Stimulated activated CD4-positive, alpha-beta T cell treated with anti-CD3 and anti-CD28 coated beads, Interleukin-1b, Interleukin-23, amount 100 ng/mL, for 1 hour (primary cell): ENCODE measurements at regions not wholly inside any gene's neighbourhood (a gene's known extent, or its start where the extent isn't known, plus 50 kb on each side); places are given as distances from the start of the nearest gene placed in this dataset.

Experiments
- DNase-seq, 2 donors: peaks; one replicate each; pipeline ENCODE4 v3.0.0-alpha.2; 2020; ENCODE audit warnings: low read depth in 2 of 2

DNA sequence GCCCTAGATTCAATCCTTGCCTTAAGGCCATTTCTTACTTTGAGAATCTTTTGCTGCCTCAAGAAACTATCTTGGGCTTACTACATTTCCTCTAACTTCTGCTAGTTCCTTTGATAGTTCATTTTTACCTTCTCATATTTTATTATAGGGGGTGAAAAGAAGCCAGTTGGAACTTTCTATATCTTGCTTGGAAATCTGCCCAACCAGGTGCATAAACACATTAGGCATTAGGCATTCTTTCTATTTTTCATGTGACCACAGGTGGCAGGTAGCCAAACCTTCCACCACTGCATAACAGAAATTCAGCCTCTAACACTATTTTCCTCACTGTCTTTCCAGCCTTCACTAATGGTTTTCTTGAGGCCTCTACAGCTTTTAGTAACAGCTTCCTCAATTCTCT is 300.0 kb upstream of the SP8 start:
- no peak for DNase-seq

DNA sequence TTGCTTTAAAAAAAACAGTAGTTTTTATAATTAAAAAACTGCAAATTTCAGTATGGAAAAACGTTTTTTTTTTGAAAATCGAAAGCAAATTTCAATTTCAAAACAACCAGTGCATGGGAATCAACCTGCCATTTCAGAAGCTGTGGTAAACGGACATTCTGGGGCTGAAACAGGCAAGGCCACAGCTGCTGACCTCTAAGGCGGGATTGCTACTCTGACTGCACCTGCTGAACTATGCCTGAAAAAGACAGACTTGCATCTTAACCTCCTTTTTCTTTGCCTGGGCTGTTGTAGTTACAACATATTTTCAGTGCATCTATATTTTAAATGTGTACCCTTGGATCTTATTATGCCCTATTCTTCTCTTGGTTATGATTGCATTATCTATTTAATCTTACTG is 303.0 kb upstream of the SP8 start:
- DNase-seq, result no peak

DNA sequence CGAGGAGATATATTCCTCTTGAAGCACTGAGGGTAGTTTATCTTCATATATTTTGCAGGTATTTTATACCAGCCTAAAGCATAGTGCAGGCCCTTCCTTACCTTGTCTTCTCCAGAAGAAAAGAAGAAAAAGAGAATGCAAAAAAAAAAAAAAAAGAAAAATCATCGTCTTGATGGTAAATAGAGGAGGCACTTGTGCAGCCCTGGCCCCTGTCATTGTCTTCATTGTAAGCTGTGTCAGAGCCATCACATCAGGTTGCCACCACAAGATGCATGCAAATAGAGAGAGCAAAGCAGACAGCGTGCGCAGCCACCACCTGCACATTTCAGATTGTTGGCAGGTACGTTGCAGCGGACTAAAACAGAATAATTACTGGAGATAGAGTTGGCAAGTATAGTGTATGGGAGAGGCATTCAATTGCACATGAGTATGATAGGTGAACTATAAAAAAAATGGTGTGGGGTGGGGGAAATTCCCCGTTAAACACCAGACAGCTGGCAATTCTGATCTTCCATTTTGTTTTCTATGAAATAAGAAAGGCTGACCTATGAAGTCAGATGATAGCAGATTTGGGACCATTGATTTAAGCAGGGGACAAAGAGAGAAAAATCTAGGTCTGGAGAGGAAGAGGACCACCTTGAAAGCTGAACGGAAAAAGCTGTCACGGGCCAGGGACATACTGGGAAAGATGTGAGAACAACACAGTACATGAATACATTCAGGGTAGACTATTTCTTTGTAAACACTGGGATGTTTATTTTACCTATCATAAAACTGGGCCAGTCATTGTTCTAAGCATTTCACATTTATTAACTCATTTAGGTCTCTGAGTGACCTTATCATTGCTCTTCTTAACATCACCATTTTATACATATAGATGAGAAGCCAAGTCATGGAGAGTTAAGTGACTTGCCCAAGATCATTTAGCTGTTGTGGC is 306.3 kb upstream of the SP8 start:
- DNase-seq, result no peak

DNA sequence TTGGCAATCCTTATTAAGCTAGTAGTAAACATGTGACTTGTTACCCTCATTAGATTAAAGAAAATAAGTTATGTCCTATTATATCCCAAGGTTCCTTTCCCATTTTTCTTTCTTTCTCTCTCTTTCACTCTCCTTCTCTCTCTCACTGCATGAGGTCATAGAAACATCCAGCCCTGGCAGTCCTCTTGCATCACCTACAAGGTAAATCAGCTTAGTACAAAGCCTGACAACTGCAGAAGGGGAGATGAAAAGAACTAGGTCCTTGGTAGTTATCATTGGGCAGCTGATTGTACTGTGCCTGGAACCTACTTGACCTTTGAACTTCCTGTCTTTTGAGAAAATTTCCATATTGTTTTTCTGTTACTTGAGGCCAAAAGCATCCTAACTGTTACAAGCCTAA is 307.9 kb upstream of the SP8 start:
- DNase-seq, result no peak

DNA sequence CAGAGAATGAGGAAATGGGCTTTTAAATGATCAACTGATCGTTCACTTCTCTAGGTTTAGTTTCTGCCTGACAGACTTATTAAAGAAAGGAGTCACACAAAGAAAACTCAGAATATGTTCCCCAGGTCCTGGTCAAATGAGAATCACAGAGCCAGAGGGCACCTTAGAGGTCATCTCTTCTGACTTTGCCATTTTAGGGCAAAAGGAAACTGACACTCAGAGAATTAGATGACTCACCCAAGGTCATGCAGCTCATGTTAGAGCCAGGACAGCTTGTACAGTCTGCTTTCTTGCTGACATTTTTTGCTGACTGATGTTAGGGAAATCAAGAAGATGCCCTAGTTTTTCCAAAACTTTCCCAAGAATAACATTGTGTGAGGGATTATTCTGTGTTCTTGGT is 312.7 kb upstream of the SP8 start:
- no peak for DNase-seq

DNA sequence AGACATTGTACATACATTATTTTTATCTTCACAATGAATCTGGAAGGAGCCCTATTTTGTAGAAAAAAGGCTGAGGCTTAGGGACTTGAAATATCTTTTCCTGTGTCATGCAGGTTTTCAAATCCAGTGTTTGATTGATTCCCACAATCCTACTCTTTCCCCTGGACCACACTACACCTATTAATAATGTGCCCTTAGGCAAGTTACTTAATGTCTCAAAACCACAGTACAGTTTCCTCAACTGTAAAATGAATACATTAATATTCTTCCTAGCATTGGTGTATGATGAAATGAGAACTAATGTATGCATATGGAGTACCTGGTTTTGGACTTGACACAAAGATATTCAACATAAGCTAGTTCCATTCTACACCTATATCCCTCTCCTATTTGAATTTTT is 313.3 kb upstream of the SP8 start:
- DNase-seq, result no peak

DNA sequence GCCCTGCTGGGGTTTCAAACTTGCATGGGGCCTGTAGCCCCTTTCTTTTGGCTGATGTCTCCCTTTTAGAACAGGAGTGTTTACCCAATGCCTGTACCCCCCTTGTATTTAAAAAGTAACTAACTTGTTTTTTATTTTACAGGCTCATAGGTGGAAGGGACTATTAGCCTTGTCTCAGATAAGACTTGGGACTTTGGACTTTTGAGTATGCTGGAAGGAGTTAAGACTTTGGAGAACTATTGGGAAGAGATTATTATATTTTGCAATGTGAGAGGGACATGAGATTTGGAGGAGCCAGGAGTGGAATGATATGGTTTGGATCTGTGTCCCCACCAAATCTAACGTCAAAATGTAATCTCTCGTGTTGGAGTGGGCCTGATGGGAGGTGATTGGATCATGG is 314.9 kb upstream of the SP8 start:
- no peak for DNase-seq

DNA sequence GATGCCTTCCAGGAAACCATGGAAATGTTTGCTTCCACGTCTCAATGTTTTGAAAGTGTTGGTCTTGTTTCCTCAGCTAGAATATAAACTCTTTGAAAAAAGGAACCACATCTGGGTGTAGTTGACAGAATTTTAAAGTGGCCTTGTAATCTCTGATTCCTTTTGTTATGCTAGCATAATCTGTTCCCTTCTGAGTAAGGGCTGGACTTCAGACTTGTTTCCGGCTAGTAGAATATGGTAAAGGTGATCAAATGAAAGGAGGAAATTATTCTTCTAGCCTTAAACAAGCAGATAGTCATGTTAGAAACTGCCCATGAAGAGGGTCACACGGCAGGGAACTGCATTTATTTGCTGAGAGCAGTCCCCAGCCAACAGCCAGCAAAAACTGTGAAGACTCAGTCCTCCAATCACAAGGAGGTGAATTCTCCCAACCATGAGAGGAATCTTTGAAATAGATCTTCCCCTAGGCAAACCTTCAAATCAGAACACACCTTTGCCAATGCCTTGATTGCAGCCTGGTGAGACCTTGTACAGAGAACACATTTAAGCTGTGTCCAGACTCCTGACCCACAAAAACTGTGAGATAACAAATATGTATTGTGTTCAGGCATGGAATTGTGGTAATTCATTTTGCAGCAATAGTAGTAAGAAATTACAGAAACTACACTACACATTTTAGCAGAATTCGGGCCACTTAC is 316.9 kb upstream of the SP8 start:
- no peak for DNase-seq

DNA sequence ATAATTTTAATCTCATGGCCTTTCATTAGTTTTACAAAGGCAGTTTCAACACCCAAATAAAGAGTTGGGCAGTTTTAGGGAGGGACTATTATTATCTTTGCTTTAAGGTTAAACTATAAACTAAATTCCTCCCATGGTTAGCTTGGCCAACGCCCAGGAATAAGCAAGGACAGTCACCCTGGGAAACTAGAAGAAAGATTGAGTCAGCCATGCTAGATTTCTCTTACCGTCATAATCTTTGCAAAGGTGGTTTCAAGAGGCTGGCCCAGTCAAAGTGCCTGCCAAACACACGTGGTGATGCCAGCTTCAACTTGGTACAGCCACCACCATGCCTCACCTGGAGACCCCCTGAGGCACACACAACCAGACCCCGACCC is 317.4 kb upstream of the SP8 start:
- no peak for DNase-seq

DNA sequence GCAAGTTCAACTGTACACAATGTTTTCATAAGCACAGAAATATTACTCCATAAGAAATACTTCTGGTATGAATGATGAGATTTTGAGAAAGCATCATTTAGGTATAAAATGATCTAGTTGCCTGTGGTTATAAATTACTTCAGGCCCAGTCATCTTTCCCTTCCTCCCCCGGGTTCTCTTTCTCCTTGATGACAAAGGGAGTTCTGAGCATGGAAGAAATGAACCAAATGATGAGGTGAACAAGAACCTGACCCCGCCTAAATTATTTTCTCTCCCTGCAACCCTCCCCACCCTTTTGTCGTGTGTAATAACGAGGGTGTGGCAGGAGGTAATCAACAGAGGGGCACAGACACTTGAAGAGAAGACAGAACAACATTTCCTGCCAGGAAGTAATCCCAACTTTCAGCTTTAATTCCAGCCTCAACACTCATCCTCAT is 319.6 kb upstream of the SP8 start:
- DNase-seq, result no peak

DNA sequence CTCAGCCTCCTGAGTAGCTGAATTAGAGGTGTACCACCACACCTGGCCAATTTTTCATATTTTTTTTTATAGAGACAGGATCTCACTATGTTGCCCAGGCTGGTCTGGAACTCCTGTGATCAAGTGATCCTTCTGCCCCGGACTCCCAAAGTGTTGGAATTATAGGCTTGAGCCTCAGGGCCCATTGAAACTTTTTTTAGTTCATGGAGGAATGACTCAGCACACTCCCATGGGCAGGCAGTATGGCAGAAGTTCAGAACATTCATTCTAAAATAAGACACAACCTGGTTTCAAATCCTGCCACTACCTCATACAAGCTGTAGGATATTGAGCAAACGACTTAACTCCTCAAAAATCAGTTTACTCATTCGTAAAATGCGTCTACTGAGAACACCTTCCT is 320.4 kb upstream of the SP8 start:
- DNase-seq, result no peak

DNA sequence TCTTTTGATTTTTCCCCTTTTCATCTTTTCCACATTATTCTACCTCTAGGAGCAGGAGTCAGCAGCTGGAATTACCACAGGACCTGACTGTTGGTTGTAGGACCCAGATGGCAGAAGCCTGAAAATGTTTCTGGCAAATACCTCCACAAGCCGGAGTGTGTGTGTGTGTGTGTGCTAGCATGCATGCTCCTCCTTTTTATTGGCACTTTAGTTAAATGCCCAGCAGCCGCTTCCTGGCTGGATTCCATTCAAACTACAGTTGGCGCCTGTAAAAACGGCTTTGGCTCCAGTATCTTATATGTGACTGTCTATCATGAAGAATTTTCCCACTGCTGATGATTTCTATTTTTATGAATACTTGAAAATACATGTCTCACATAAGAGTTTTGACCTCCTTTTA is 319.7 kb upstream of the SP4 start:
- no peak for DNase-seq

DNA sequence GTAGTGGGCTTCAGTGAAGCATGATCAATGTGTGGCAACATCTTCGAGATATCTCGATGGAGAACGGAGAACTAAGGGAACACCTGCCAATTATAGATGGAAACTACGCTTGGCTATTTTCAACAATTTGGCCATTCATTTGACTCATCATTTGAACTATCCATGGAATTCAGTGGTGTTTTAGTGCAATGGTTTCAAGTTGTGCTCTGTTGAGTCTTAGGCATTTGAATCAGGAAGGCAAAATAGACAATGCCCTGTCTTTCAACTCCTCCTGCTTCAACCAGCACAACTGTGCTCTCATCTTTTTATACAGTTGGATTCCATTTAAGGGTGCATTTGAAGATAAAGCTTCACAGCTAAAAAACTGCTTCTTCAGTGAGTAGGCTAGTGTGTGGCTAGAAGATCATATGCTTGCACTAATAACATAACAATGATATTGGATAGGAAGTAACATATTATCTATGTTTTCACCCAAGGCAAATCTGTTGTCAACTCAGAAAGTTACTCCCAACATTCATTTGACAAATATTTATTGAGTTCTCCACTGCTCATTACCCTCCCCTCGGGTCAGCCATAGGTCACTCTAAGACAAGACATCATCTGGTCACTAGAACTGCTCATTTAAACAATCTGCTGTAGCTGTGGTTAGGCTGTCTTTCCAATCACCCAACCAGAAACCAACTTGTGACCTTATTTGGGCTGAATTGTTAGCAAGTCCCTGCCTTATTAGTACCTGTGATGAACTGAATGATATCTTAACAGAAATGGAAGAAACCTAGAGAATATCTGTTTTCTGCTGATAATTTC is 314.1 kb upstream of the SP4 start:
- DNase-seq, result no peak

DNA sequence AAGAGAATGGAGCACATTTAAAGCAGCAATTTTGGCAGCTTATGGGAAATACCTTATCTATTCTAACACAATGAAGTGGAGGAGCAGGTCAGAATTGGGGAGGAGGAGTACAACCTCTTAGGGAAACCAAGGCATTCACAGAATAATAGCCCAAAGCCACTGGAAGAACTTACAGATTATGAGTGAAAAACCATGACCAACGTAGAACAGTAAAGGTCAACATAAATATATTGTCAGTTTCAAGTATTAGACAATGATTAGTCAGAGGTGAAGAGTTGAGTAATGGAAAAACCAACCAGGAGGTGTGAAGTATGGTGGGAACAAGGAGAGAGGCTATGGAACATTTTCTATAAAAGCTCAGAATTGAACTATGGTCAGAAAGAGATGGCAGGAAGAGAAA is 304.3 kb upstream of the SP4 start:
- DNase-seq, result no peak

DNA sequence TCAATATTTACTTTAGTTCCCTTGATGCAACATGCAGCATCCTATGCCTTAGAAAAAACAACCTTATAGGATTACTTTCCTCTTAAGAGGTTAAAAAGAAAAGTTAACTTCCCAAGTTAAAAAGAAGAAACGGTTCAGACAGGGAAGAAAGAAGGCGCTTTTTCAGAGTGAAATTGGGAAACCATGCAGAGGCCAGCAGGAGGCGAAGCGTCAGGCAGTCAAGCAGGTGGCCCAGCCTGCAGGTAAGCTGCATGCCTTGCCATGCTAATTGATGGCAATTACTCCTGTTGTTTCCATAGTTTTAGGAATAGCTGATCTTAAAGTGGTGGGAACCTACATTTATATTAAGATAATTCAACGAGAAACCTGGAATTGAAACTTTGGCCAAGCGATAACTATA is 302.6 kb upstream of the SP4 start:
- DNase-seq, result no peak

DNA sequence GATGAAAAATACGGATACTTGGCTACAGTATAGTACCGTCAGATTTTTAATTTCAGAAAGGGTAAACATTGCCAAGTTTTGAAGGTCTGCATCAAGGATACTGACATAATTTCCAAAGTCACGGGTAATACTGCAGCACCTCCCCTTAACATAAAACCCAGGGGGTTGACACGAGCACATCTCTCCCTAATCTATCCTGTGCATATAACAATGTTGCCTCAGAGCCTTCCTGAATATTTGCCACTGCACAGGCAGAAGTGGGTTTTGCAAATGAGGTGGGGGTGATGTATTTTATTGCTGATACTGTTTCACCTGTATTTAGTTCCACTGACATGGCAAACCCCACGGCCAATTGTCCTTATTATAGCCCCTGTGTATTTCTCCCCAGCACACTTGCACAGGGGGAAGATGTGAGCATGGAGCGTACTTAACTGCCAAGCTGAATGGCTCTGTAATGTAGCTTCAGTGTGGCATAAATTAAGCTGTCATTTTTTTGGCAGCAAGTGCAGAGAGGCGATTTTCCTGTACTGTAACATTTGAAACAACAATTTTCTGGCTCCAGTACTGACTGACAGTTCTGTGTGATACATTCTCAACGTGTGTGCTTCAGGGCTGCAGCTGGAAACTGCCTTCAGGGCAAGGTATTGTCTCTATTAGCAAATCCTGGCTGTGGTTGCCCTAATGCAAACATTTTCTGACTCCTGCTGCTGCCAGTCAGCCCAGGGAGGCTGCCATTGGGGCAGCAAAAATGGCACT is 299.6 kb upstream of the SP4 start:
- no peak for DNase-seq

DNA sequence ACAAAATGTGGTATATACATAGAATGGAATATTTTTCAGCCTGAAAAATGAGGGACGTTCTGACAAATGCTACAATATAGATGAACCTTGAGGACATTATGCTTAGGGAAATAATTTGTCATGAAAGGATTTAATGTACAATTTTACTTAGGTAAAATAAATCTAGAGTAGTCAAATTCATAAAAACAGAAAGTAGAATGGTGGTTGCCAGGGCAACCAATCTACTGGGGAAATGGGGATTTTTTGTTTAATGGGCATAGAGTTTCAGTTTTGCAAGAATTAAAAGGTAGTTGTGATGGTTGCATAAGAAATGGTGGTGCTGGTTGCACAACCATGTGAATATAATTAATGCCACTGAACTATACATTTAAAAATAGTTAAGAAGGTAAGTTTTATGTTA is 296.0 kb upstream of the SP4 start:
- DNase-seq, result no peak

DNA sequence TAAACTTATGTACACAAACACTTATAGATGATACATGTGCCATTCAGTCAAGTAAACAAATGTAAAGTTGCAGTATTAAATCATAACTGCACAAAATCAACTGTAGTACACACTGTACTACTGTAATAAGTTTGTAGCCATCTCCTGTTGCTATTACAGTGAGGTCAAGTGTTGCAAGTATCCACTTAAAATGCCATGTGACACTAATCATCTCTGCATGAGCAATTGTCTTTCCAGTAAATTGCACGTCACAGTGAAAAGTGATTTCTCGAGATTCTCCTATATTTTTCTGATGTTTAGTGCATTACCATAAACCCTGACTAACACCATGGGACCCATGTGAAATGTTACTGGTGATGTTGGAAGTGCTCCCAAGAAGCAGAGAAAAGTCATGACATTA is 293.3 kb upstream of the SP4 start:
- no peak for DNase-seq

DNA sequence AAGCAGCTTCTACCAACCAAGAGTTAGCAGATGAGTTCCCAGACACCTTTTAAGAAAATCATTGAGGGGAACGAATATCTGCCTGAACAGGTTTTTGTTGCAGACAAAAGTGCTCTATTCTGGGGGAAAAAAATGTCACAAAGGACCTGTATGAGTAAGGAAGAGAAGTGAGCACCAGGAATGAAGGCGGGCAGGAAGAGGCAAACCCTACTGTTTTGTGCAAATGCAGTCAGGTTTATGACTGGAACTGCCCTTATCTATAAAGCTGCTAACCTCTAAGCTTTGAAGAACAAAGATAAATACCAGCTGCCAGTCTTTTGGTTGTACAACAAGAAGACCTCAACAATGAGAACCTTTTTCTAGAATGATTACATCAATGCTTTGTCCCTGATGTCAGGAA is 292.4 kb upstream of the SP4 start:
- DNase-seq, result no peak

DNA sequence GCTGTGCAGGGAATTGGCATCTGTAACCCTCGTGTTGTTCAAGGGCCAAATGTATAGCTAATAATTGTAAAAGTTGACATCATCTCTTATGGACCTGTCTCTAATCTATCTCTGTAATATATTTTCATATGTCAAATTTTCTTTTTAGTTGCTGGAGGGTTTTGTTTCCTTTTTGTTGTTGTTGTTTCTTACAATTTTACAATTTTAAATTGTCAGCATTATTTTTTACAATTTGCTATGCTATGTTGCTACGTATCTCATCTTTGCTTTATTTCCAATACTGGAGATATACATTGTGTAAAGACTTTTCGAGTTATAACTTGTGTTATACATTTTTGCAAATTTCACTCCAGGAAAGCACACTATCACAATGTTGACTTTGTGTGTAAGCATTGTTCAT is 290.2 kb upstream of the SP4 start:
- DNase-seq, result no peak

DNA sequence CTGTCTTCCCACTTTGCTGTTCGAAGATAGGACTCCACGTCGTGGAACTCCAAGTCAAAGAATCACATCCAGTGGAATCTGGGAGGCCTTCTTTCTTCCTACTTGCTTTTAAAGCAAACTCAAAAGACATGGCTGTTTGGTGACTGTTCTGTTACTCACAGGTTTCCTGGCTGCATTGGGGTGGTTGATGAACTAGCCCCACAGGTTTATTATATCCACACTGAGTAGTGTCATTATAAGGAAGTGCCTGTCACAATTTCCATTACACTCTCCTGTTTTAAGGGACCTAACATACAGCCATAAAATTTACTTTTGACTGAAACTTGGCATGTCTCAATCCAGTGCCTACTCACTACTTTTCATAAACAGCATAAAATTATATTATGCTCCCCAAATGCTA is 287.3 kb upstream of the SP4 start:
- DNase-seq, result no peak

DNA sequence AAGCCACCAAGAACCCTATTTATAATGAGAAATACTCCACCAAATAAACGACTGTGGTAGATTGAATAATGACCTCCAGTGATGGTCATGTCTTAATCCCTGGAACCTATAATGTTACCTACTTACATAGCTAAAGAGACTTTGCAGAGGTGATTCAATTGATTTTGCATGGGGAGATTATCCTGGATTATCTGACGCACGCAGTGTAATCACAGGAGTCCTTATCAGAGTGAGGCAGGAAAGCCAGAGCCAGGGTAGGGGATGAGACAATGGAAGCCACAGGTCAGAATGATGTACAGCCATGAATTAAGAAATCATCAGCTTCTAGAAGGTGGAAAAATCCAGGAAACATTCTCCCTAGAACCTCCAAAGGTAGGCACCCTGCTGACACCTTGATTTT is 286.4 kb upstream of the SP4 start:
- no peak for DNase-seq
